ENCODE measurements at regions not wholly inside any gene's neighbourhood (a gene's known extent, or its start where the extent isn't known, plus 50 kb on each side); places are given as distances from the start of the nearest gene placed in this dataset.

DNA sequence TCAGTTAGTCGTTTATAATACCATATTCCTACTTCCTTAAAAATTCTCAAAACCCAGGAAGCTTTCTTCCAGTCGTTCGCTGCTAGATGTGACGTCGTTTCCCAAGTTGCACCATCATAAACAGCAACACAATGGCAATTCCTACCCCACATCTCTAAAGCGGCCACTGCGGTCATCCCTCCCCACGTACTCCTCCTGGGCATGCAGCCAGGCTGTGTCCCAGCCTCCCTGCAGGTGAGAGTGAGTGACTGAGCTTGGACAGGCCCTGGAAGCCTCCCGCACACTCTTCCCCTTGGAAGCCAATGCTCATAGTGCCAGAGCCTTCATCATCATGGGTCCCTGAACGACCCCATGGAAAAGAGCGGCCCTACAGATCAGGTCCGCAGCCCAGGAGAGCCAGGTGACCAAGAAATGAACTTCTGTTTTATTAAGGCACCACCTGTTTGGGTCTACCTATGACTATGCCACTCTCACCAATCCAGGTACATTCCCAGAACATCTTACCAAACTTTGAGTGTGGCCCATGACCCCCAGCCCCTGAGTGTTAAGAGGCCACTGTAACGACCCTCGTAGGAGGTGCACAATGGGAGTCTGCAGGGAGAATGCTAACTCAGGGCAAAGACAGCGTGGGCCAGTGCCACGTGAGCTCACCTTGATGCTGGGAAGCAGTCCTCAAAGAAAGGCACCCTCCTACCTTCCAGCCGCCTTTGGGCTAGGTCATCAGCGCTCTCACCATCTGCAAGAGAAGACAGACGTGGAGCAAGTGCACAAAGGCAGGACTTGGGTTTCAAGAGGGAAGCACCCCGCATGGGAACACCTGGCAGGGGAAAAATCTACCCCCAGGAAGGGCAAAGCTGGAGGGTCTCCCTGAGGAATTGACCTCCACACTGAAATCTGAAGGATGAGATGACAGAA, 74.7 kb upstream of the RAB6C start:
- H3K27ac ChIP-seq (ENCODE audit: insufficient read depth, low read length, poor library complexity, severe bottlenecking), result no peak overlapping the region
- H3K4me3 ChIP-seq (ENCODE audit: insufficient read depth, low read depth, low read length, poor library complexity, severe bottlenecking), result no peak overlapping the region
- no peaks in the 10 kb centered on the region for H3K9me3 ChIP-seq (ENCODE audit: control insufficient read depth, low read length)
- no peaks in the 10 kb centered on the region for H3K36me3 ChIP-seq (ENCODE audit: control insufficient read depth, insufficient read depth, low read length)
- H3K27me3 ChIP-seq (replicated peaks; ENCODE audit: control insufficient read depth, insufficient read depth, low read length, poor library complexity, severe bottlenecking), result no peaks in the 10 kb centered on the region
- no peaks in the 10 kb centered on the region for H3K4me1 ChIP-seq (ENCODE audit: control insufficient read depth, insufficient read depth, low read length, poor library complexity, severe bottlenecking)
- no peak for DNase-seq

DNA sequence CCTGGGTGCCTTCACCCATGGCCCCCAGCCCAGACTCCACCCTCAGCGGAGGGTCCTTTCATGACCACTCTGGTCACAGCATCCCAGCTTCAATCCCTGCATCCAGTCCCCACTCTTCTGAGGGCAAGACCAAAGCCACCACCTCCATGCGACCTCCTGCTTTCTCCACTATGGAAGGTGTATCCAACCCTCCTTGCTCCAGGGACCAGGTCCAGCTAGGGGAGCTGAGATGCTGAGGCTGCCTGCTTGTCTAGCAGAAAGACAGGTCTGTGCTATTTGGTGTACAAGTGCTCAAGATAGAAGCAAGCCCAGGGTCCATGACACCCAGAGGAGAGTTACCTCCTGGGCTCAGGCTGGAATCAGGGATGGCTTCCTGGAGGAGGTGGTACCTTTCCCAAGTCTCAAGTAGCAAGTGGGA, 73.8 kb upstream of the RAB6C start:
- no peaks in the 10 kb centered on the region for H3K4me1 ChIP-seq (ENCODE audit: control insufficient read depth, insufficient read depth, low read length, poor library complexity, severe bottlenecking)
- no peak overlapping the region for H3K27ac ChIP-seq (ENCODE audit: insufficient read depth, low read length, poor library complexity, severe bottlenecking)
- no peaks in the 10 kb centered on the region for H3K36me3 ChIP-seq (ENCODE audit: control insufficient read depth, insufficient read depth, low read length)
- no peak overlapping the region for H3K4me3 ChIP-seq (ENCODE audit: insufficient read depth, low read depth, low read length, poor library complexity, severe bottlenecking)
- no peaks in the 10 kb centered on the region for H3K9me3 ChIP-seq (ENCODE audit: control insufficient read depth, low read length)
- DNase-seq, result no peak
- no peaks in the 10 kb centered on the region for H3K27me3 ChIP-seq (replicated peaks; ENCODE audit: control insufficient read depth, insufficient read depth, low read length, poor library complexity, severe bottlenecking)

DNA sequence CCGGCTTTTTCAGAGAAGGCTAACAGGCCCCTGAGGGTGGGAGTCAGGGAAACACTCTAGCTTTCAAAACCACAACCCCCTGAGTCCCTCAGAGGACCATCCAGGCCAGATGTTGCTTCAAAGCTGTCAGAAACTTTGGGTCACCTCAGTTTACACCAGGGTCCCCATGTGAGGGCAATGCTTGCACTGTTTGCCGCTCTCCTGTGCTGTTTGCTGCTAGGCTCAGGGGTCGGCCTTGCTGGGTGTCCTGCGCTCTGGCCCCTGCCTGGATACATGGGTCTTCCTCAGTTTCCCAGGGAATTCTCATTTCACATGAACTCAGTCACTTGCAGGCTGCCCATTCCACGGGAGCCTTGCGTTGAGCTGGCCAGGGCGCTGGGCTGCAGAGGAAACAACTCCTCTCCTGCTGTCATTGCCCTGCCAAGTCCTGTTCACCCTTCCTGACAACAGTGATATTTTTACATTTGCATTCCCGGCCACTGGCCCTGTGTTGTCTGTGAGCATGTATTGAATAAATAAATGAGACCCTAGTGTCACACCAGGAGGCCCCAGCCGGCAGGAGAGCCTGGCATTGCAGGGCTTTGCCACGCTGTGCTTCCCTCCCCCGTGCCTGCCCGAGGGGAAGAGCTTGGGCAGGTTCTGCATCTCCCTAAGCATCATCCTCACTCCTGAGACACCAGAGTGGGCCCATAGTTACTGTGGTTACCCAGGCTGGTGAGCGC, 73.2 kb upstream of the RAB6C start:
- no peak for DNase-seq
- H3K27me3 ChIP-seq (replicated peaks; ENCODE audit: control insufficient read depth, insufficient read depth, low read length, poor library complexity, severe bottlenecking), result no peaks in the 10 kb centered on the region
- H3K27ac ChIP-seq (ENCODE audit: insufficient read depth, low read length, poor library complexity, severe bottlenecking), result no peak overlapping the region
- no peaks in the 10 kb centered on the region for H3K36me3 ChIP-seq (ENCODE audit: control insufficient read depth, insufficient read depth, low read length)
- no peaks in the 10 kb centered on the region for H3K9me3 ChIP-seq (ENCODE audit: control insufficient read depth, low read length)
- no peaks in the 10 kb centered on the region for H3K4me1 ChIP-seq (ENCODE audit: control insufficient read depth, insufficient read depth, low read length, poor library complexity, severe bottlenecking)
- H3K4me3 ChIP-seq (ENCODE audit: insufficient read depth, low read depth, low read length, poor library complexity, severe bottlenecking), result no peak overlapping the region

DNA sequence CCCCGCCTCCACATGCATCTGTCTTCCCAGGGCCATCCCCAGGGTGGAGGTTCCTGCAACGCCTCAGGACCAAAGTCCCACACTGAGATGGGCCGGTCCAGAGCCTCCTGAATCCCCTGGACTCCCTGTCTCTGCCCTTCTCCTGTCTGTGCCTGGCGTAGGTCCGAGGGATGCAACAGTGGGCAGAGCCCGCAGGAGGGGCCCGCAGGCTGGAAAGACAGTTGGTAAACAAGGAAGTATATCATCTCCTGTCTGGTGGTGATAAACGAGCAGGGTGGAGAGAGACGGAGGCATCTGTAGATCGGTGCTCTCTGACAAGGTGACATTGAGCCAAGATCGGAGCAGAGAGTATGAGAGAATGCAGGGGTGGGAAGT, 72.6 kb upstream of the RAB6C start:
- Histone ChIP-seq H3K36me3 (ENCODE audit: control insufficient read depth, insufficient read depth, low read length) (no peaks in the 10 kb centered on the region), H3K4me3 (ENCODE audit: insufficient read depth, low read depth, low read length, poor library complexity, severe bottlenecking) (no peak overlapping the region), H3K9me3 (ENCODE audit: control insufficient read depth, low read length) (no peaks in the 10 kb centered on the region), H3K27ac (ENCODE audit: insufficient read depth, low read length, poor library complexity, severe bottlenecking) (no peak overlapping the region), H3K4me1 (ENCODE audit: control insufficient read depth, insufficient read depth, low read length, poor library complexity, severe bottlenecking) (no peaks in the 10 kb centered on the region), H3K27me3 (replicated peaks; ENCODE audit: control insufficient read depth, insufficient read depth, low read length, poor library complexity, severe bottlenecking) (no peaks in the 10 kb centered on the region)
- no peak for DNase-seq

- DNase-seq, result no peak
- no peak overlapping the region for H3K4me3 ChIP-seq (ENCODE audit: insufficient read depth, low read depth, low read length, poor library complexity, severe bottlenecking)
- H3K27ac ChIP-seq (ENCODE audit: insufficient read depth, low read length, poor library complexity, severe bottlenecking), result no peak overlapping the region
- no peaks in the 10 kb centered on the region for H3K27me3 ChIP-seq (replicated peaks; ENCODE audit: control insufficient read depth, insufficient read depth, low read length, poor library complexity, severe bottlenecking)
- no peaks in the 10 kb centered on the region for H3K9me3 ChIP-seq (ENCODE audit: control insufficient read depth, low read length)
- no peaks in the 10 kb centered on the region for H3K4me1 ChIP-seq (ENCODE audit: control insufficient read depth, insufficient read depth, low read length, poor library complexity, severe bottlenecking)
- no peaks in the 10 kb centered on the region for H3K36me3 ChIP-seq (ENCODE audit: control insufficient read depth, insufficient read depth, low read length)
Measured at GRCh38 chr2:129907256-129907998, 72.0 kb upstream of the RAB6C start.

DNA sequence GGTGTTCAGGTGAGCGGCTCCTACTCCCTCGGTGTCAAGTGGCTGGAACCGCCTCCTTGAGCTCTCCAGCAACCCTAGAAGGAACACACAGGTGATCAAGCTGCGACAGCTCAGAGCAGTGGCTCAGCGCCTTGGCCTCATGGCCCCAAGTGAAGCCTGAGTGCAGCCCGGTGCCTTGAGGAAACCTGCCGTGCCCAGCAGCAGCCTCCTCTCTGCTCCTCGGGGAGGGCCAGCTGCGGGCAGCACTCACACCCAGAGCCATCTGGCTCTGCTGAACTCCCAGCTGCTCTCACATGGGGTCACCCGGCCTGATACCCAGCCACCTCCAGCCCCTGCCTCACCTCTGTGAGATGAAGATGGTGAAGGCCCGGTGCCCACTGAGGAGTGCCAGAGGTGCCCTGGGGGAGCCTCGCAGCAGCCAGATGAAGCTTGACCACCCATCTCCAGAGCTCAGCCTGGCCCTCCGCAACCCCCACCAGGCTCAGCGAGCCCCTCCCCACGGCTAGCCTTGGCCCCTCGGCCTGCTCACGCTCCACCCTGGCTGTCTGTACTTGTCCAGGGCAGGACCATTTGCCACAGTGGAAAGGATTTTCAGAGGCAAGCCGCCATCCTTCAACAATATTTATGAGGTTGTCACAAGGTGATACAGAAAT, 70.6 kb upstream of the RAB6C start:
- Histone ChIP-seq H3K9me3 (ENCODE audit: control insufficient read depth, low read length) (no peaks in the 10 kb centered on the region), H3K4me1 (ENCODE audit: control insufficient read depth, insufficient read depth, low read length, poor library complexity, severe bottlenecking) (no peaks in the 10 kb centered on the region), H3K27me3 (replicated peaks; ENCODE audit: control insufficient read depth, insufficient read depth, low read length, poor library complexity, severe bottlenecking) (no peaks in the 10 kb centered on the region), H3K36me3 (ENCODE audit: control insufficient read depth, insufficient read depth, low read length) (no peaks in the 10 kb centered on the region), H3K4me3 (ENCODE audit: insufficient read depth, low read depth, low read length, poor library complexity, severe bottlenecking) (no peak overlapping the region), H3K27ac (ENCODE audit: insufficient read depth, low read length, poor library complexity, severe bottlenecking) (no peak overlapping the region)
- DNase-seq, result no peak

DNA sequence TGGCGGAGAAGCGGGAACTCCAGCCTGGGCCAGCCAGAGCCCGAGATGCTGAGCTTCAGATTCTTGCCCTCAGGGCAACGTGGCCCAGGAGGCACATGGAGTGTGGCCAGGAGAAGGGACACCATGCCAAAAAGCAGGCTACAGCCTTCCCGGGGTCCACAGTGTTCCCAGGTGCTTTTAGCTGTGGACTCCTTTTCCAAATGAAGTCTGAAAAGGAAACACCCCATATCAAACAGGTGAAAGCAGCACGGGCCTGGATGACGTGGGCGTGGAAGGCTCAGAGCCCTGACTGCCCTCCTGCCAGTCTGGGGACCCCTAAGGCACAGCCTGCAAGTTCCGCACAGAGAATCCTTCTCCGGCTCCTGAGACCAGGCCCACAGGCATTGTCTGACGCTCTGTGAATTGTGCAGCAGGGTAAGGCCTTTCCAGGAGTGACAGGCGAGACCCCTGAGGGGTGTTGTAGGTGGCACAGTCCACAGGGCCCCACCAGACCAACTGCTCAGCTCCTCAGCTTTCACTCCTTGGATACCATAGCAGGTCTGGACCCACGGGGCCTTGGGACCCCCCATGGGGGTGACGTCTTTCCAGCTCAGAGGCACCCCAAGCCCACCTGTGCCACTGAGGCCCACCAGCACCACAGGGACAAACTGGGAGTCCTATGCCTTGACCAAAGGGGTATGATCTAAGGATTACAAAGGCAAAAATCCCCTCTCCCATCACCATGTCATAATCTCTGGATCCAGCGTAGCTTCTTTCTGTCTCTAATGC, 69.6 kb upstream of the RAB6C start:
- H3K36me3 ChIP-seq (ENCODE audit: control insufficient read depth, insufficient read depth, low read length), result no peaks in the 10 kb centered on the region
- DNase-seq, result no peak
- H3K9me3 ChIP-seq (ENCODE audit: control insufficient read depth, low read length), result no peaks in the 10 kb centered on the region
- no peaks in the 10 kb centered on the region for H3K4me1 ChIP-seq (ENCODE audit: control insufficient read depth, insufficient read depth, low read length, poor library complexity, severe bottlenecking)
- H3K27ac ChIP-seq (ENCODE audit: insufficient read depth, low read length, poor library complexity, severe bottlenecking), result no peak overlapping the region
- H3K27me3 ChIP-seq (replicated peaks; ENCODE audit: control insufficient read depth, insufficient read depth, low read length, poor library complexity, severe bottlenecking), result no peaks in the 10 kb centered on the region
- no peak overlapping the region for H3K4me3 ChIP-seq (ENCODE audit: insufficient read depth, low read depth, low read length, poor library complexity, severe bottlenecking)

DNA sequence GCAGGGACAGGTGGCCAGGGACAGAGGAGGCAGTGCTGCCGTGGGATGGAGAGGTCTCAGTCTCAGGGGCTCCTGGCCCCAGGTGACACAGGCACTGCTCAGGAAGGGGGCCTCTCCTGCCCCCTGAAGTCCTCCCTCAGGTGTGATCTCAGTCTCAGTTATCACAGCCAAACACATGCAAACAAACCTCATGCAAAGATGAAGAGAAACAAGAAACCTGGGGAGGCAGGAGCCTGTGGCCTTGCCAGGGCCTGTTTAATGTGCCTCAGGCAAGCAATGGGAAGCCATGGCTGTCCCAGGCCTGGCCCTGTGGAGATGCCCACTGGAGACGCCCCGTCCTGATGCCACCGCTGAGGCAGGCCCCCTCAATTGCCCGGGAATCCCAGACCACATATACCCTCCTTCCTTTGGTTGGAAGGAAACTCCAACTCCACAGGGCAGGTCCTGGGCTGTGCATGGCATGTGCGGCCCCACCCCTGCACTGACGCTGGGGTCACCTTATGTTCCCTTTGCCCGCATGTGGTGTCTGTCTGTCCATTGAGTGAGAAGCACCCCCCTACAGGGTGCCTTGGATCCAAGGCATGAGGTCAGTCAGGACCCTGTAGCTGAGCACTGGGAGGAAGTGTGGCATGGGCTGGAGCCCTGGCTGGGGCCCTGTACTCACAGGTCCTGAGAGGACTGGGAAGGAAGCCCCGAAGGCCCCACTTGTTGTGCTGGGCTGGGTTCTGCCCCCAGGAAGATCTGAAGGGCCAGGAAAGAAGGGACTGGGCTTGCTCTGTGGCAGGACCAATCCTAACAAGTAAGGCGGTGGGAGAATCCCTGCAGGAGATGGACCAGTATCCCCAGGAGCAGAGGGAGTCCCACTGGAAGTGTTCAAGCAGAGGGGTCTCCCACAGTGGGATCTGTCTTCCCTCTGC, 68.8 kb upstream of the RAB6C start:
- Histone ChIP-seq H3K27me3 (replicated peaks; ENCODE audit: control insufficient read depth, insufficient read depth, low read length, poor library complexity, severe bottlenecking) (no peaks in the 10 kb centered on the region), H3K9me3 (ENCODE audit: control insufficient read depth, low read length) (no peaks in the 10 kb centered on the region), H3K27ac (ENCODE audit: insufficient read depth, low read length, poor library complexity, severe bottlenecking) (no peak overlapping the region), H3K4me3 (ENCODE audit: insufficient read depth, low read depth, low read length, poor library complexity, severe bottlenecking) (no peak overlapping the region), H3K36me3 (ENCODE audit: control insufficient read depth, insufficient read depth, low read length) (no peaks in the 10 kb centered on the region), H3K4me1 (ENCODE audit: control insufficient read depth, insufficient read depth, low read length, poor library complexity, severe bottlenecking) (no peaks in the 10 kb centered on the region)
- no peak for DNase-seq
